ENCODE measurements at regions not wholly inside any gene's neighbourhood (a gene's known extent, or its start where the extent isn't known, plus 50 kb on each side); places are given as distances from the start of the nearest gene placed in this dataset.

DNA sequence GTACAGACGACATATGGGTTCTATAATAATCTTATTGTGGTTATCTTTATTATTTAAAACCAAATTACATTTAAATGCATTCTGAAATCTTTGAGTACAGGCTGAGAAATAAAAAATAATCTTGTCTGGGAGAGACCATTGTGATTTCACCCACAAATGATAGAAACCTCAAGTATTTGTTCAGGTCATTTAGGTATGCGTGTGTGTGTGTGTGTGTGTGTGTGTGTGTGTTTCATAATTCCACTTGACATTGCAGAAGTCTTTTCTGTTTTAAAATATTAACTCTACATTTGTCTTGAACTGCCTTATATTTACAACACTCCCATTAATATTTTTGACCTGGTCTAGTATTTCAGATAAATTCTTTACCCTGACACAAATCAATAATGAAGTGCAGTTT is 126.9 kb downstream of the SPRY2 start:
- TF ChIP-seq CTCF (IDR thresholded peaks at IDR 0.05), result no peak
- TF ChIP-seq EP300 (IDR thresholded peaks at IDR 0.05), result no peak
- TF ChIP-seq POLR2AphosphoS5 (IDR thresholded peaks at IDR 0.05), result no peak
- TF ChIP-seq POLR2A (IDR thresholded peaks at IDR 0.05), result no peak
